ENCODE measurements at regions not wholly inside any gene's neighbourhood (a gene's known extent, or its start where the extent isn't known, plus 50 kb on each side); places are given as distances from the start of the nearest gene placed in this dataset.

DNA sequence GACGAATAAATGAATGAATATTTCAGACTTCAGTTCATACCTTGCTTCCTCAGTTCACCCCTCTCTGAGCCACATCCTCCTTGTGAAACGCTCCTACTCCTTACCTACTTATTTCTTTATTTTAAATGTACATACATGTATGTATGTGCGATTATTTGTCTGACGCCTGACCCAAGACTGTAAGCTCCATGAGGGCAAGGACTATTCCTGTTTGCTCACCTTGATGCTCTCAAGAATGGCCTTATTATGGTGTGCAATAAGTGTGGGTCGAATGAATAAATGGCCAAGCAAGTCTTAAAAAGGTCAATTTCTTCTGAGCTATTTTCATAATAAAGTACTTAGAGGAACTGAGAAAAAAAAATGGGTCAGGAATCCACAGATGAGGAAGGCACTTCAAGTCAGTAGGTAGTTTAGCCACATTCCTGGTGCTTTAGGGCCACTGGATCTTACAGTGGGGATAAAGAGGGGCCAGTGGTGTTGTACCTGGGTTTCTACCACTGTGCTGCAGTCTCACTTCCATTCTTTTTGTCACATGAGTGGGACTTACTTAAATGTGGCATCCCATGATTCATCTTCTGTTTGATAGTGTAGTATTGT is 74.7 kb downstream of the SDC1 start:
- no peak overlapping the region for H3K4me3 ChIP-seq
- no peak overlapping the region for H3K27ac ChIP-seq
- DNase-seq: no peak
- no peaks in the 10 kb centered on the region for H3K4me1 ChIP-seq
- WGBS, 3 donors: 92 to 94% (median 94%) methylated on average over 5 of the region's 5 CpGs
- H3K36me3 ChIP-seq (ENCODE audit: insufficient read depth in 1 of 2, low read depth in 1 of 2): no peaks in the 10 kb centered on the region
- H3K9me3 ChIP-seq: no peaks in the 10 kb centered on the region
- ATAC-seq: no peak
- peaks cover 0 to 9% (median 2%) of the 10 kb centered on the region in 3 donors for H3K27me3 ChIP-seq (ENCODE audit: insufficient read depth in 3 of 3, low read length in 2 of 3)
- TF ChIP-seq, protein P1, sequence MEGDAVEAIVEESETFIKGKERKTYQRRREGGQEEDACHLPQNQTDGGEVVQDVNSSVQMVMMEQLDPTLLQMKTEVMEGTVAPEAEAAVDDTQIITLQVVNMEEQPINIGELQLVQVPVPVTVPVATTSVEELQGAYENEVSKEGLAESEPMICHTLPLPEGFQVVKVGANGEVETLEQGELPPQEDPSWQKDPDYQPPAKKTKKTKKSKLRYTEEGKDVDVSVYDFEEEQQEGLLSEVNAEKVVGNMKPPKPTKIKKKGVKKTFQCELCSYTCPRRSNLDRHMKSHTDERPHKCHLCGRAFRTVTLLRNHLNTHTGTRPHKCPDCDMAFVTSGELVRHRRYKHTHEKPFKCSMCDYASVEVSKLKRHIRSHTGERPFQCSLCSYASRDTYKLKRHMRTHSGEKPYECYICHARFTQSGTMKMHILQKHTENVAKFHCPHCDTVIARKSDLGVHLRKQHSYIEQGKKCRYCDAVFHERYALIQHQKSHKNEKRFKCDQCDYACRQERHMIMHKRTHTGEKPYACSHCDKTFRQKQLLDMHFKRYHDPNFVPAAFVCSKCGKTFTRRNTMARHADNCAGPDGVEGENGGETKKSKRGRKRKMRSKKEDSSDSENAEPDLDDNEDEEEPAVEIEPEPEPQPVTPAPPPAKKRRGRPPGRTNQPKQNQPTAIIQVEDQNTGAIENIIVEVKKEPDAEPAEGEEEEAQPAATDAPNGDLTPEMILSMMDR (IDR thresholded peaks at IDR 0.05): no peak
- intact Hi-C loops (cut with DNase I): no loop called here

DNA sequence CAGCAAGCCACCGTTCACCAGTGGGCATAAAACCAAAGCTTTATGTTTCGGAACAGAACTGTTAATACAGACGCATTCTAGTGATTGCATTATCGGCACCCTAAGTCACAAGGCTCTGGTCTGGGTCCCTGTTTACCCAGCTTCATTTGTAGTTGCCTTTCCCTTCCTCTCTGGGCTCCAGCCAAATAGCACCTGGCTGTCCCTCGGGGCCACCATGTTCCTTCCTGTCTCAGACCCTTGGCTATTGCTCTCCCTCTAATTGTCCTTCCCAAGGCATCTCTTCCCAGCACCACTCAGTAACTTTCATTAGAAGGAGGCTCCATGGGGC is 75.3 kb downstream of the SDC1 start:
- no peaks in the 10 kb centered on the region for H3K9me3 ChIP-seq
- H3K36me3 ChIP-seq (ENCODE audit: insufficient read depth in 1 of 2, low read depth in 1 of 2): no peaks in the 10 kb centered on the region
- 51 to 75% (median 57%) methylated on average over 5 of the region's 5 CpGs for WGBS, 3 donors
- H3K27ac ChIP-seq: no peak overlapping the region
- ATAC-seq (no peak), DNase-seq (no peak)
- H3K27me3 ChIP-seq (ENCODE audit: insufficient read depth in 3 of 3, low read length in 2 of 3): peaks cover 0 to 6% (median 2%) of the 10 kb centered on the region in 3 donors
- TF ChIP-seq, protein P1 (IDR thresholded peaks at IDR 0.05): no peak
- H3K4me1 ChIP-seq: no peaks in the 10 kb centered on the region
- intact Hi-C loops (cut with DNase I): no loop called here
- no peak overlapping the region for H3K4me3 ChIP-seq

DNA sequence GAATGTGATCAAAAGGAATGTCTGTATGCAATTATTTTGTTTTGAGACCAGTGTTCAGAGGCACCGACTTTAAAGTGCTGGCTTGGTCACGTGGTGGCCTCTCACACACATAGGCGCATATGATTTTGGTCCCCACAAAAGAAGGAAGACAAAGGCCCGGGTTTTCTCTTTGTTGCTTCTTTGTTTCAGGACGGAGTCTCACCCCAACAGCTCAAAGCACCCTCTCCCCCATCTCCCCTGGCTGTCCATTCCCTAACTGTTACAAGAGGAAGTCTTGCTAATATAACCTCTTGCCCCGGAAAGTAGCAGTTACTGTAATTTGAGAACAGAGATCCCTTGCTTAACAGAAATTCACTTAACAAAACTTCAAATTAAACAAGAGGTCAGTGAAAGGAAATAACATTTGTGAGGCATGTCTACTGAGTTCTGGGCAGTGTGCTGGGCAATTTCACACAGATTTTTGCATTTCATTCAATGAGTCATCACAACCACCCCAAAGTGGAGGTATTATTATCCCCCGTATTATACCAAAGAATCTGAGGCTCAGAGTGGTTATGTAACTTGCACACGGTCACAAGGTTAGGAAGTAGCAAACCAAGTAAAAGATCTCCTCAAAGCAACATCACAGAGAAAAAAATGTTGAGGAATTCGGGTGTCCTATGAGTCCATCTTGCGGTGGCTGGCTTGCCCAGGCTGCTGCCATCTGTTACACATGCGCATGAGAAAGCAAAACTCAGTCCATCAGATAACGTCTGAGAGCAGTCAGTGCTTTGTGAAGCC is 75.8 kb downstream of the SDC1 start:
- DNase-seq (no peak), ATAC-seq (no peak)
- Histone ChIP-seq H3K9me3 (no peaks in the 10 kb centered on the region), H3K27ac (no peak overlapping the region), H3K4me1 (no peaks in the 10 kb centered on the region), H3K4me3 (no peak overlapping the region), H3K27me3 (ENCODE audit: insufficient read depth in 3 of 3, low read length in 2 of 3) (peaks cover 0 to 4% (median 2%) of the 10 kb centered on the region in 3 donors), H3K36me3 (ENCODE audit: insufficient read depth in 1 of 2, low read depth in 1 of 2) (no peaks in the 10 kb centered on the region)
- intact Hi-C loops (cut with DNase I): no loop called here
- TF ChIP-seq, protein P1 (IDR thresholded peaks at IDR 0.05): no peak
- 30 to 41% (median 33%) methylated on average over 12 of the region's 12 CpGs for WGBS, 3 donors

DNA sequence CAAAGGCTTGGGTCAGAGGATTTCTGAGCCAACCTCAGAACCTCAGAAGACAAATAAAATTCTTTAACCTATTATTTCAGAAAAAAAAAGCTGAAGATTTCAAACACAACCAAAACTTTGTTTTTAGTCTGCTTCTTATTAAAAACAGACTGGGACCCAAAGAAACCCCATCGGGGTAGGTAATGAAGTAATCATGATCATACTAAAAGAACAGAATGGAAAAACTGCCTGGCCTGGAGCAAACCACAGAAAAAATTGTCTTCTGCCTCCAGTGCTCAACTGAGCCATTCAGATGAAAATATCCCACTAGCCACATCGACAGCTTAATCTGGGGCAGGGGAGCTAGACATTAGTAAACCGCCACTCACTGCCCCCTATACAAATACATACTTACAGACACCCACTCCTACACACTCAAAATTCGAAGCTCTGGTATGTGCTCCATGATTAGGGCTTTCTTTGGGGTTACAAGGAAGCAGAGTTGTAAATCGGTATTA is 76.5 kb downstream of the SDC1 start:
- intact Hi-C loops (cut with DNase I): no loop called here

More for the DNA sequence above, 76.5 kb downstream of the SDC1 start:
- H3K27me3 ChIP-seq (ENCODE audit: insufficient read depth in 3 of 3, low read length in 2 of 3): peaks cover 0 to 4% (median 2%) of the 10 kb centered on the region in 3 donors
- no peak for DNase-seq
- TF ChIP-seq, protein P1 (IDR thresholded peaks at IDR 0.05): no peak
- no peak for ATAC-seq
- H3K4me1 ChIP-seq: no peaks in the 10 kb centered on the region
- WGBS, 3 donors: 75 to 76% (median 75%) methylated on average over 5 of the region's 5 CpGs
- H3K27ac ChIP-seq: no peak overlapping the region
- H3K36me3 ChIP-seq (ENCODE audit: insufficient read depth in 1 of 2, low read depth in 1 of 2): no peaks in the 10 kb centered on the region
- no peak overlapping the region for H3K4me3 ChIP-seq
- no peaks in the 10 kb centered on the region for H3K9me3 ChIP-seq
